Hematopoietic multipotent progenitor cell treated with erythropoietin and hydrocortisone succinate and interleukin-3 and kit ligand, for 6 days (in vitro differentiated cells): ENCODE measurements at regions not wholly inside any gene's neighbourhood (a gene's known extent, or its start where the extent isn't known, plus 50 kb on each side); places are given as distances from the start of the nearest gene placed in this dataset.

Source experiments
- DNase-seq: peaks from one replicate; pipeline ENCODE4 v3.0.0-alpha.2; 2015

- no peak for DNase-seq
These were observed 445.7 kb upstream of the SLC14A2 start for GRCh38 chr18:45169610-45170009.

GRCh38 chr18:45171679-45172191 lies 443.5 kb upstream of the SLC14A2 start:
- no peak for DNase-seq

GRCh38 chr18:45173327-45173726 lies 441.9 kb upstream of the SLC14A2 start:
- DNase-seq, result no peak

- DNase-seq, result no peak
These were observed 441.3 kb upstream of the SLC14A2 start for GRCh38 chr18:45173799-45174519.

GRCh38 chr18:45174629-45175136 lies 440.6 kb upstream of the SLC14A2 start:
- DNase-seq, result no peak

GRCh38 chr18:45175511-45175910 lies 439.8 kb upstream of the SLC14A2 start:
- DNase-seq, result no peak

GRCh38 chr18:45186832-45187231 lies 428.4 kb upstream of the SLC14A2 start:
- DNase-seq, result no peak

GRCh38 chr18:45191795-45192194 lies 423.5 kb upstream of the SLC14A2 start:
- no peak for DNase-seq

- DNase-seq, result no peak
These were observed 417.7 kb upstream of the SLC14A2 start for GRCh38 chr18:45197526-45197970.

GRCh38 chr18:45198526-45198925 lies 416.8 kb upstream of the SLC14A2 start:
- DNase-seq, result no peak

GRCh38 chr18:45201029-45201428 lies 414.2 kb upstream of the SLC14A2 start:
- no peak for DNase-seq

- no peak for DNase-seq
These were observed 413.8 kb upstream of the SLC14A2 start for GRCh38 chr18:45201489-45201888.

- DNase-seq, result no peak
These were observed 413.2 kb upstream of the SLC14A2 start for GRCh38 chr18:45202061-45202460.

GRCh38 chr18:45203677-45204076 lies 411.6 kb upstream of the SLC14A2 start:
- no peak for DNase-seq

- DNase-seq, result no peak
These were observed 407.9 kb upstream of the SLC14A2 start for GRCh38 chr18:45207328-45207727.

- no peak for DNase-seq
These were observed 407.1 kb upstream of the SLC14A2 start for GRCh38 chr18:45208164-45208563.

GRCh38 chr18:45212181-45213039 lies 402.9 kb upstream of the SLC14A2 start:
- peak; percentile 95 for DNase-seq

- no peak for DNase-seq
These were observed 402.3 kb upstream of the SLC14A2 start for GRCh38 chr18:45213040-45213333.

- DNase-seq, result no peak
These were observed 396.8 kb upstream of the SLC14A2 start for GRCh38 chr18:45218436-45218835.

GRCh38 chr18:45221363-45221762 lies 393.9 kb upstream of the SLC14A2 start:
- no peak for DNase-seq

- DNase-seq, result no peak
These were observed 393.1 kb upstream of the SLC14A2 start for GRCh38 chr18:45222180-45222579.

- no peak for DNase-seq
These were observed 388.1 kb upstream of the SLC14A2 start for GRCh38 chr18:45227001-45227742.

GRCh38 chr18:45228796-45229388 lies 386.4 kb upstream of the SLC14A2 start:
- no peak for DNase-seq
